HG03432 (cell line): ENCODE measurements at regions not wholly inside any gene's neighbourhood (a gene's known extent, or its start where the extent isn't known, plus 50 kb on each side); places are given as distances from the start of the nearest gene placed in this dataset.

Source experiments
- ATAC-seq: cut with Tn5 transposase; IDR thresholded peaks from one replicate; pipeline ENCODE4 v1.9.1; 2021; ENCODE audit warnings: mild to moderate bottlenecking, moderate library complexity; ENCODE audit not compliant: unreplicated experiment

DNA sequence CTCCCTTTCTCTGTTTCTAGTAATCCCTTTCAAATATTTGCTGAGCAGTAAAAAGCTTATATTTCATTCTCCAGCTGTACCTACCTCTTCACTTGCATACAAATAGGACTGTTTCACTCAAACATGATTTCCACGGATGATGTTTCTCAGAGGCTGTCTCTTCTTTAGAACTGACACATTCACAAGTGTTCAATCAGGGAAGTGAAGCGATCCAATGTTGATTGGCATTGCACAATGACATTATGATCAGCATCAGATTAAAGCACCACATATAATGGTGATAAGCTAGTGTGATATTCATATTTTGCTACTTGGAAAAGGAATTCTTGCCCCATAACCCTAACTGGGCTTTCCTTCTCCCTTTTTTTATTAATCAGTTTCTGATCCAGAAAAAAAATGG, 681.8 kb downstream of the TBC1D32 start:
- no peak for ATAC-seq

DNA sequence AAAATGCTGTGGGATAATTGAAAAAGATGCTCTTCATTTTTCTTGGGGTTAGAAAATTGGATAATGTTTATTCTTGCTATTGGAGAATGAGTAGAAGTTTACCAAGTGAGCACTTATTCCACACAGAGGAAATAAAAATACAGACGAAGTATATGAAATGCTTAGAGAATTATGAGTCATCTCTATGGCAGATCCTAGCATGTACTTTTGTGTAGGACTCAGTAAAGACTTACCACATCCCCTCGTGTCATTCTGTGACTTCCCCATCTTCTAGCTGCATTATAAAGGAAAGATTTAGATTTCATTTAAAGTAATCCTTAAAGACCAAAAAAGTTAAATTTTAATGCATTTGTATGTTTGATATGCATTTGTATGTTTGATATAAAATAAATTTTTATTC, 685.6 kb downstream of the TBC1D32 start:
- no peak for ATAC-seq

DNA sequence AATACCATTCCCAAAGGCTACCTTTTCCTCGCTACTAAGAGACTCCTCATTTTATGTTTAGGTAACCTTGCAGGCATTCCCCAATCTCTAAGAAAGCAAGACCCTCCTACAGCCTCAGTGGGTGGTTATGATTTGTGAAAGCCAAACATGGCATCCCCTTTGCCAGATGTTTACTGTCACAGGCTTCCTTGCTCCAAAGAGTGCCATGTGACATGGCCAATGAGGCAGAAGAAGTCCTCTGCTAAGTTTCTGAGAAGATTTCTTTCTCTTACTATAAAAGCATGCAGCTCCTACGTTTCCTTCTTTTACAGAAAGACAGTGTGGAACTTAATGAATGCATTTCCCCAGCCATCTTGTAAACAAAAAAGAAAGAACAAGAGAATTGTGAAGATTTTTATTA, 688.2 kb downstream of the TBC1D32 start:
- ATAC-seq = no peak

DNA sequence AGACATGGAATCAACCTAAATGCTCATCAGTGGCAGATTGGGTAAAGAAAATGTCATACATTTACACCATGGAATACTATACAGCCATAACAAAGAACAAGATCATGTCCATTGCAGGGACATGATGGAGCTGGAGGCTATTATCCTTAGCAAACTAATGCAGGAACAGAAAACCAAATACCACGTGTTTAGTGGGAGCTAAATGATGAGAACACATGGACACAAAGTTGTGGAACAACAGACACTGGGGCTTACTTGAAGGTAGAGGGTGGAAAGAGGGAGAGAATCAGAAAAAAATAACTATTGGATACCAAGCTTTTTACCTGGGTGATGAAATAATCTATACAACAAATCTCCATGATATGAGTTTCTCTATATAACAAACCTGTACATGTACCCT, 701.3 kb downstream of the TBC1D32 start:
- ATAC-seq = no peak

DNA sequence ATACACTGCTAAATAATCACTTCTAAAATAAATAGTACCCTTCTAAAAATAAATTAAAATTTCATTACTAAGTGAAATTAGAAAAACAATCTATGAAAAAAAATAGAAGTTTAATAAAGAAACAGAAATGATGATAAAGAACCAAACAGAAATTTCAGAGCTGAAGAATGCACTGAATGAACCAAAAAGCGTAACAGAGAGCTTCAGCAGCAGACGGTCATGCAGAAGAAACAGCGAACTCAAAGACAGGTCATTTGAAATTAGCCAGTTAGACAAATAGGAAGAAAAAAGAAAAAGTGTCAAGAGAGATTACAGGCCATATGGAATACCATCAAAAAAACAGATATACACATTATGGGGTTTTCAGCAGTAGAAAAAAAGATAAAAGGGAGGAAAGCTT, 706.7 kb downstream of the TBC1D32 start:
- ATAC-seq = no peak

DNA sequence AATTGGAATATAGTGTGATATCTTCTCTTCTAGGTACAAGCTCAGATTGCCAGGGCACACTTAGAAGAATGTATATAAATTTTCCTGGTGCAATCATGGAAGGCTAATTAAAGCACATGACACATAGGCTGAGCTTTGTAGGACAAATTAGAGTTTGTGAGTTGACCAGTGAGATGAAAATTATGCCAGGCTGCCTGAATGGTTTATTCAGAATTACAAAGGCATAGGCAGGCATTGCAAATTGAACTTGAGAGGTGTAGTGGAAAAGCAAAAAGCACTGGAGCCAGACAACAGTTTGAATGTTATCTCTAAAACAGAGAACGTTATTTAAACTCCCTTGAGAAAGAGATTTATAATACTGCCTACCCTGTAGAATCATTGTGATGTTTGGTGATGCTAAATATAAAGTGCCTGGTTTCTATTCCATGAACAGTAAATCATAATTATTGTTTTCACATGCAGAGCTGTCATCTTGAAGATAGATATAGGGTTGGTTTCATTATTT, 712.1 kb downstream of the TBC1D32 start:
- ATAC-seq = no peak

DNA sequence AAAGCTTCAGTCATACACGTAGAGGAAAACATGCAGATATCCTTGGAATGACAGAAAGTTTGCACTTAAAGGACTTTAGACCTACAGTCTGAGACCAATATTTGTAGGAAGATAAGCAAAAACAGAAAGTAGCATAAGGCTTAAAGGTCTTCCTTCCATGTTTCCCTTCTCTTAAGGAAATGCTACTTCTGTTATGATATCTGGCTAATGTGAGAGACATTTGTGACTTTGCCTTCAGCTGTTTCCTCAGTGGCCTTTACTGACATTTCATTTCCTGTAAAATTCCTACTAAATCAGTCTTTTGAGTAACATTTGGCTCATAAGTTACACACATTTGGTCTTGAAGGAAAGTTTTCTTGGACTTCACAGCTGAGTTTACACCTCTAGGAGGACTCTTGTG, 713.4 kb downstream of the TBC1D32 start:
- ATAC-seq = no peak

DNA sequence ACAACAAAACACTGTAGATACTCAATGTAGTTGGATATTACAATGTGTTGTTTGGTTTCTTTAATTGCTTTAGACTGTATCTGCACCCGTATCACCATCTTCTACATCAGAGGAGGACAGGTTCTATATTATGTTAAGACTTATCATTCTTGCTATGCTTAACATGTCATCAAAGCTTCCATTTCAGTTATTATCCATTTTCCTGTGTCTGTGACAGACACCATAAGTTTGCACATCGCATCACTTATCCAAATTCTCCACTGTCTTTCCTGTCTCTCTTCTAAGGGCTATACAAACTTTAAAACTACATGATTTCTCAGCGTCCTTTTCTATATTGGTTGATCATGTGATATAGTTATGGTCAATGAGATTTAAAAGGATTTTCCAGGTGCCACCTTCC, 719.0 kb downstream of the TBC1D32 start:
- ATAC-seq = no peak

DNA sequence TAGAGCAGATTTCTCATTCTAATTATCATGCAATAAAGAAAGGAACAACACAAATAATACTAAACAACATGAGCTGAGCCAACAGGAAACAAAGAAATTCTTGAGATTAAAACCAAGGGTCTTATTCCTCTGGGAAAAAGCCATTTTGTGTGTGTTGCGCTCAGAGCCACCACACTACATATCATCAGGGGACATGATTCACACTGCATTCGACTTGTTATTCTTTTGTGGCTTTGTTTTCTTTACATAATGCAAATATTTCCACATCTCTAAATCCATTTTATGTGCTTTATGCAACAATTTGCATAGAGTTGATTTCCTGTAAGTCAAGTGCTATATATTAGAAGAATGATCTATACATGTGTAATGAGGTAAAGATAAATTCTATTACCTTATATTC, 719.6 kb downstream of the TBC1D32 start:
- no peak for ATAC-seq

DNA sequence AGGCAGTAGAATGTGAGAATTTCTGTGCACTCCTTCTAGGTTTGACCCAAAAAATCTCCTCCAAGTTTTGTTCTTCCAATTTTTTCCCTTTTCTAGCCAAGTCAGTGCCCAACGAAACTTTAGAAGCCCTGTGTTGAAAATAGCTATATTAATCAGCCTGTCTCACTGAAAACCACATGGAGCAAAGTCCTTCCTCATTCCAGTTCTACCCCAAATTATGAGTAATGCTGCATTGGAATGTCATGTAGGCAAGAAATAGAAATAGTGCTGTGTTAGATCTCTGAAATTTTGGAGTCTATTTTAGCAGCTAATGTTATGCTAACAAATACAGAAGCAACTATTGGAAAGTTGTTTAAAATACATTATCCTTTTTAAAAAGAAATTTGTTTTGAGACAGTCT, 725.5 kb downstream of the TBC1D32 start:
- ATAC-seq = no peak

DNA sequence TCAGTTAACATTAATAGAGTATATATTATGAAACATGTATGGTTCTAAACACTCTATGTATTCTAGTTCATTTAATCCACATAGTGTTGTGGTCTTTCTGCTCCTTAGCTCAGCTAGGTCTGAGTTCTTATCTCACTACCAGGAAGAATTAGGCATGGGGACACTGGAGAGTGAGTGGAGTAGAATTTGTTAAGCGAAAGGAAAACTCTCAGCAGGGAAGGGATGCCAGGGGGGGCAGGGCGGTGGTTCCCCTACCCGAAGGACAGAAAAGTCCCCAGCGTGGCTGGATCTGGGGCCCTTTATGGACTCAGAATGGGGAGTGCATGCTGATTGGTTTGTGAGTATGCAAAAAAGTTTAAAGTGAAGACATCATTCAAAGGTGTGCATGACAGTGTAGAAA, 727.5 kb downstream of the TBC1D32 start:
- no peak for ATAC-seq

DNA sequence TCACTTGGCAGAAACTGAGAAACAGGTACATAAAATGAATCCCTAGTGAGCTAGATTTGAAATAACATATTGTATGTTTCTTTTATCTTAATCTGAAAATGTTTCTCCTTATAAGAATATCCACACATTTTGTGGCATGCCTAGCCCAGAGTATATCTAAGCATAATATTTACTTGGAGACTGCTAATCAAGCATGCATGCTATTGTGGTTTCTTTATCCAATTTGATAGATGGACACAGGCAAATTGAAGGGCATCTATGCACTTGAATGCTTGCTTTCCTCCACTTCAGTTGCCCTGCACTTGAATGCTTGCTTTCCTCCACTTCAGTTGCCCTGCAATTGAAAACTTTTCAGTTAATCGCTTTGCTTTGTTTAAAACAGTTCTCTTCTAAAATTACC, 729.8 kb downstream of the TBC1D32 start:
- no peak for ATAC-seq

DNA sequence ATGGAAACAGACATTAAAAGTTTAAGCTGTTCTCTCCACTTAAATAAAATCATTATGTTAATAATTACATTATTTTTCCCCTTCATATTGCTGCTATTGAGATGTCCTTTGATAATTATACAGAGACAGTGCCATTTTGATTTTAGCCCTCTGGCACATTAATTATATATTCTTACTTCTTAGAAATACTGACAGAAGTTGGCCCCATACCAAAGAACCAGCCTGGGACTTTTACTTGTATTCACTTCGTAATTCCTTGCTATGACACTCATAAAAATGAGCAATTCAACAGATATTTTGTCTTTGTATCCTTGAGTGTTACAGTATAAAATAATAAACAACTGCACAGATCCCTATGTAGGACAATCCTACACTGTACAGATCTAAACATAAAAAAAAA, 743.7 kb downstream of the TBC1D32 start:
- ATAC-seq = no peak

DNA sequence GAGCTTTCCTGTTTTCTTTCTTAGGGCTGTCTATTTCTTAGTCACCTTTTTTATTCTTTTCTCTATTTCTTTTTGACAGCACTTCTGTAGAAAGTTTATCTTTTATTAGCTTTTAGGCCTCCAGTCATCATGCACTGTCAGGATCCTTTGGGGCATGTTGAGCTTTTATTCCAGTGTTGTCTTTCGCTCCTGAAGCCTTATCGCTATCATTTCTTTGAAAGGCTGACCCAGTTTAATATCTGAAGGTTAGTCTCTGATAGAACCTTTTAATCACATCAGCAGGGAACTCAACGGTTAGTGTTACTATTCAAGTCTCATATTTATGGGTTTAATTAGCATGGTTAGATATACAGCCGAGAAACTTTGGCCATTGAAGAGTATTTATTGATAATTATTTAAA, 745.9 kb downstream of the TBC1D32 start:
- ATAC-seq = no peak

DNA sequence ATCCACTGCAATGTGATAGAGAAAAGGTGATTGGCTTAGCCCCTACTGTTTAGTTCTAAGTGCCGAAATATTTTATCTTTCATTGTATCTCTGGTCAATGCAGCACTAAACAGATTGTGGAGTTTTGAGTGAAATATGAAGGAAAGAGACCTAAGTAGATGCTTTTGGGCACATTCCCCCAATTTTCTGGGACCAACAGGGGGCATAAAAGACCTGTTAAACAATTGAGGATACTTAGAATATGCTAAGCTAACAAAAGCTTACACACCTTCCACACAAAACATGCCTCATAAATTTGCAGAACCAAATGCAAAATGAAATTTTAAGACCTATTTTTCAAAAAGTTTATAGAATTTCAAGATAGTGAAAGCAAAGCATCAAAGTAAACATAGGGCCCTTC, 746.9 kb downstream of the TBC1D32 start:
- no peak for ATAC-seq

DNA sequence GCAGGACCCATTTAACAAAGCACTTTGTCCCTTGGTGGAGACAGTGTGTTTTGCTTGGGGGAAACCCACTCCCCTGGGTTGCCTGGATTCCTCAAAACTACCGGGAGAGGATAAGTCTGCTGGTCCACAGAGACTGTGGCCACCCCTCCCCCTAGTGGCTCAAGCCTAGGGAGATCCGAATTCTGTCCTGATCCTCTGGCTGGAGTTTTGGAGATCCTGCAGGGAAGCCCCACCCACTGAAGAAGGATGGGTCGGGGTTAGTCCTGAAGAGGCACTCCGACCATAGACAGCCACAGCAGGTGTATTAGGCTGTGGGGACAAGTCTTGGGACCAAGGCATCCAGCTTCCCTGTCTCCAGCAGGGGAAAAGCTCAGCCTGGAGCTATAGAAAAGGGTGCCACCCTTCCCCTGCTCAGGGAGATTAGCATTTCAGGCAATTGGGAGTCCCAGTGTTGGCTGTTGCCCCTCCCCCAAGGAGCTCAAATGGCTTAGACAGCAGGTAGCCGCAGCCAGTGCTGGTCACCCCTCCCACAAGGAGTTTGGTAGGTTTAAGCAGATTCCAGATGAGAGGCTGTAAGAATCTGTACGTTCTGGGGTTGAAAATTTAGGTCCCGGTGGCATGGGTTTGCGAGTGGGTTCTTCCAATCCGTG, 750.0 kb downstream of the TBC1D32 start:
- ATAC-seq = no peak

DNA sequence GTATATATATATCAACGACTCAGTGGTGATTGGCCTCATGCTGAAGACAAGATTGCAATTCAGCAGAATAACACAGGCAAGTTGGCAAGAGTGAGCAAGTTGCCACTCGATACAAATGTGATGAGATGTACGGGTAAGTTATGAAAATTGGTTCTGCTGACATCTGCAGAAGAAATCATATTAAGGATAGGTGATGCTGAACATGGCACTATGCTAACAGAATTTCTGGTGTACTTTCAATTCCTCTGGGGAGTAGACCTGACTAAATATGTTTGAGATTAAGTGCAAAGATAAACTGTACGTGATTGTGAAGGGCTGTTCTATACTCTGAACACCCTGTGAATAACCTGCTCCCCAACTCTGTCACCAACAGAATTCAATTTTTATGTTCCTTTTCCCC, 758.2 kb downstream of the TBC1D32 start:
- no peak for ATAC-seq

DNA sequence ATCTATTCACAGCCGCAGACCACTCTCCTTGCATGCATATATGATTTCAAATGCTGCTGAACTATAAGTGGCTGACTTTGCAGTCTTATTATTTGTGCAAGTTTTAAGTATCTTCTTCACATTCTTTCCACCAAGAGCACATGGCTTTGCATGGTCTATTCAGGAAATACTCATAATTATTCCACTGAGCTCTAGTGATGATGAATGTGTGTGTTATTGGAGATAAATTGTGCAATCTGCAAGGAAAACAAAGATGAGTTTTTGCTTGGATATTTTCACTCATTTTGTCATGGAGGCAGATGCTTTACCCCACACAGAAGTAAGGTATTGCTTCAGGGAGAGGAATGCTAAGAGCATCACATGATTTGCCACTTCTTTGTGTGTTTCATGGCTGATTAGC, 764.6 kb downstream of the TBC1D32 start:
- ATAC-seq = no peak

DNA sequence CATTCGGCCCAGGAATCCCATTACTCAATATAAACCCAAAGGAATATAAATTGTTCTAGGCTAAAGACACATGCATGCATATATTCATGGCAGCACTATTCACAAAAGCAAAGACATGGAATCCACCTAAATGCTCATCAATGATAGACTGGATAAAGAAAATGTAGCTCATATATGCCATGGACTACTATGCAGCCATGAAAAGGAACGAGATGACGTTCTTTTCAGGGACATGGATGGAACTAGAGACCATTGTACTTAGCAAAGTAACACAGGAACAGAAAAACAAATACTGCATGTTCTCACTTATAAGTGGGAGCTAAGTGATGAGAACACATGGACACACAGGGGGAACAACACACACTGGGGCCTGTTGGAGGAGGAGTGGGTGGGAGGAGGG, 769.5 kb downstream of the TBC1D32 start:
- no peak for ATAC-seq

DNA sequence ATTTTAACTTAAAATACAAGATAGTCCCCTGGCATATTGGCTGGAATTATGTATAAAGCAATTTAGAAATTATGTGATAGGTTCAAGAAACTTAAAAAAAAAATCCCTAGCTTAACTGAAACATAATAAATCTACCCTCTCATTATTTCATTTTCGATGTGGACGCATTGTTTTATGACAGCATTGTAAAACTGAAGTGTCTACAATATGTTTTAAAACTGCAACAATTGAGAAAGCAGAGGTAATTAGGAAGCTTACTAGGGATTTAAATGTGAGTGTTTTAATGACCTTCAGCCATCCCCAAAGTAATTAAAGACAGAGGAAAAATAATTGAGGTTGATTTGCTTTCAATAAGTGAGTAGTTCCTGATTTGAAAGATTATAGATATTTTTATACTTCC, 776.0 kb downstream of the TBC1D32 start:
- no peak for ATAC-seq

DNA sequence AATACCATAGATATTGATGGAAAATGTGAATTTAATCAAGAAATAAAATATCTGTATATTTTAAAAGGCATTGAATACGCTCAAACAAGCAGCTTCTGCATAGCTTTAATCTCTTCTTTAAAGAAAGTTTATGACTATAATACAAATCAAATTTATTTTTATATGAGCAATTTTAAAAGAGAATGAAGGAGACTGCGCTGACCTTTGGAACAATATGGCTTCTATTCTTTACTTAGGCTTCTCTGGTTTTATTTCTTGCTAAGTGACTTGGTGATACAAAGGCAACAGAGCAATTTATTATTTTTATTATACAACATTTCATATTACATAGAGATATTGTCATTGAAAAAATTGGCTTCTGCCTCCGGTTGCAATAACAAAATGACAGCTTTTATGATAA, 776.7 kb downstream of the TBC1D32 start:
- no peak for ATAC-seq

DNA sequence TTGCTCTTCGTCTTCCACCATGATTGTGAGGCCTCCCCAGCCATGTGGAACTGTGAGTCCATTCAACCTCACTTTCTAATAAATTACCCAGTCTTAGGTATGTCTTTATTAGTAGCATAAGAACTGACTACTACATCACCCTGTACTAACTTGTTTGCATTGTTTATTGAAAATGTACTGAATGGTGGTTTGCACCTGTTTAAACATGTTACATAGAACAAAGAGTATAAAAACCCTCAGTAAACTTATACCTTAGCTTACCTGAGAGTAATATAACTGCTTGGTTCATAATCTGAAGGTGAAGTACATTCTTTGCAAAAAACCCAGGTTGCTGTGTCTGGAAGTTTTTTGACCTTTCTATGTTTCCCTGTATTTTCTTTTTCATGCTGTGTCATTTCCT, 777.8 kb downstream of the TBC1D32 start:
- ATAC-seq = no peak

DNA sequence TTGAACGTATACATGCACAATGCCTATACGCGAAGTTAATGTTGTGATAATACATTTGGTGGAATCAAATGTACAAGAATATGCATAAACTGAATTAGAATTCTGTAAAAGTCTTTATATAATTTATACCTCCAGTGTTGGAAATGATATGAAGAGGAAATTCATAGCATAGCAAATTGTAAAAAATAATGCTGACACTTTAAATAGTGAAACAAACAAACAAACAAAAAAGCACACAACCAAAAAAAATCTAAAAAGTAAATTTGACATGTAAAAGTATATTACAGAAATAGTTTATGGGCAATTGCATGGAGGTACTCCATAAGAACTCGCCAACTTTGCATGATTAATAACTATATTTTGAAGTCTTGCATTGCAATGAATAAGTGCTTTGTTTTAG, 780.9 kb downstream of the TBC1D32 start:
- ATAC-seq = no peak
